SK-N-SH treated with all-trans-retinoic acid at 6 μM for 48 hours (cell line): ENCODE measurements at regions not wholly inside any gene's neighbourhood (a gene's known extent, or its start where the extent isn't known, plus 50 kb on each side); places are given as distances from the start of the nearest gene placed in this dataset.

Experiments used
- ATAC-seq: fragments of 200-7000 bp; cut with Tn5 transposase; 3 replicates; pipeline ENCODE4 v1.9.1; 2020; ENCODE audit warnings: mild to moderate bottlenecking, moderate library complexity
- ARNTL ChIP-seq: fragments of 450-650 bp; formaldehyde crosslinking; IDR thresholded peaks from 2 replicates; pipeline ENCODE4 v1.5.0; 2020; ENCODE audit warnings: low read depth, mild to moderate bottlenecking, moderate library complexity, borderline replicate concordance
- BACH2 ChIP-seq: fragments of 250-450 bp; sonication (Bioruptor Pico); IDR thresholded peaks from 2 replicates; pipeline ENCODE4 v1.9.0; 2021; ENCODE audit warnings: mild to moderate bottlenecking, borderline replicate concordance
- CREB5 ChIP-seq: fragments of 250-450 bp; sonication (Bioruptor Pico); IDR thresholded peaks from 2 replicates; pipeline ENCODE4 v1.5.1; 2020; ENCODE audit warnings: low read depth, mild to moderate bottlenecking, moderate library complexity
- CSDC2 ChIP-seq: fragments of 250-450 bp; sonication (Bioruptor Pico); IDR thresholded peaks from 2 replicates; pipeline ENCODE4 v1.5.0; 2020; ENCODE audit warnings: mild to moderate bottlenecking, moderate library complexity
- ESRRG ChIP-seq: fragments of 250-450 bp; sonication (Bioruptor Pico); IDR thresholded peaks from 2 replicates; pipeline ENCODE4 v1.6.1; 2021; ENCODE audit warnings: mild to moderate bottlenecking
- GLIS3 ChIP-seq: fragments of 250-450 bp; sonication (Bioruptor Pico); IDR thresholded peaks from 2 replicates; pipeline ENCODE4 v1.5.0; 2020; ENCODE audit warnings: mild to moderate bottlenecking, moderate library complexity
- OSR1 ChIP-seq: fragments of 250-450 bp; sonication (Bioruptor Pico); IDR thresholded peaks from 2 replicates; pipeline ENCODE4 v1.8.0; 2022; ENCODE audit warnings: moderate library complexity, mild to moderate bottlenecking, inconsistent platforms
- POU6F1 ChIP-seq: fragments of 250-450 bp; sonication (Bioruptor Pico); IDR thresholded peaks from 2 replicates; pipeline ENCODE4 v1.8.0; 2021; ENCODE audit warnings: low read depth, mild to moderate bottlenecking, moderate library complexity, borderline replicate concordance
- PPARA ChIP-seq: fragments of 250-450 bp; sonication (Bioruptor Pico); IDR thresholded peaks from 2 replicates; pipeline ENCODE4 v1.5.0; 2020; ENCODE audit warnings: mild to moderate bottlenecking, borderline replicate concordance
- RARB ChIP-seq: fragments of 250-450 bp; sonication (Bioruptor Pico); IDR thresholded peaks from 2 replicates; pipeline ENCODE4 v1.8.0; 2021; ENCODE audit warnings: mild to moderate bottlenecking, moderate library complexity
- SNAI2 ChIP-seq: fragments of 250-450 bp; sonication (Bioruptor Pico); IDR thresholded peaks from 2 replicates; pipeline ENCODE4 v1.5.0; 2020; ENCODE audit warnings: mild to moderate bottlenecking, moderate library complexity
- TCF4 ChIP-seq: fragments of 250-450 bp; sonication (Bioruptor Pico); IDR thresholded peaks from 2 replicates; pipeline ENCODE4 v1.8.0; 2021; ENCODE audit warnings: mild to moderate bottlenecking, moderate library complexity, borderline replicate concordance
- TOX ChIP-seq: fragments of 250-450 bp; sonication (Bioruptor Pico); IDR thresholded peaks from 2 replicates; pipeline ENCODE4 v1.8.0; 2021; ENCODE audit warnings: mild to moderate bottlenecking, moderate library complexity, borderline replicate concordance
- TSHZ2 ChIP-seq: fragments of 250-450 bp; sonication (Bioruptor Pico); IDR thresholded peaks from 2 replicates; pipeline ENCODE4 v1.5.0; 2020; ENCODE audit warnings: mild to moderate bottlenecking, moderate library complexity
- ZC3H10 ChIP-seq: fragments of 250-450 bp; sonication (Bioruptor Pico); IDR thresholded peaks from 2 replicates; pipeline ENCODE4 v1.5.1; 2021; ENCODE audit warnings: mild to moderate bottlenecking, moderate library complexity
- ZFP3 ChIP-seq: fragments of 250-450 bp; sonication (Bioruptor Pico); IDR thresholded peaks from 2 replicates; pipeline ENCODE4 v1.5.0; 2020; ENCODE audit warnings: mild to moderate bottlenecking, moderate library complexity
- ZFP30 ChIP-seq: fragments of 450-650 bp; formaldehyde crosslinking; IDR thresholded peaks from 2 replicates; pipeline ENCODE4 v1.5.0; 2022; ENCODE audit warnings: mild to moderate bottlenecking, moderate library complexity
- ZNF565 ChIP-seq: fragments of 450-650 bp; formaldehyde crosslinking; conservative IDR thresholded peaks from 2 replicates; pipeline ENCODE4 v1.5.0; 2020; ENCODE audit warnings: low read depth, mild to moderate bottlenecking, moderate library complexity
- ZNF70 ChIP-seq: fragments of 450-650 bp; formaldehyde crosslinking; IDR thresholded peaks from 2 replicates; pipeline ENCODE4 v1.5.0; 2020; ENCODE audit warnings: mild to moderate bottlenecking, moderate library complexity
- ZNF8 ChIP-seq: fragments of 450-650 bp; formaldehyde crosslinking; IDR thresholded peaks from 2 replicates; pipeline ENCODE4 v1.5.0; 2020; ENCODE audit warnings: mild to moderate bottlenecking, moderate library complexity
- TF ChIP-seq, protein P1 (sequence below): fragments of 250-450 bp; sonication (Bioruptor Pico); IDR thresholded peaks from 2 replicates; pipeline ENCODE4 v1.8.0; 2020; ENCODE audit warnings: mild to moderate bottlenecking, moderate library complexity, borderline replicate concordance
- TF ChIP-seq, protein P2 (sequence below): fragments of 250-450 bp; sonication (Bioruptor Pico); IDR thresholded peaks from 2 replicates; pipeline ENCODE4 v1.5.1; 2021; ENCODE audit warnings: mild to moderate bottlenecking, moderate library complexity

DNA sequence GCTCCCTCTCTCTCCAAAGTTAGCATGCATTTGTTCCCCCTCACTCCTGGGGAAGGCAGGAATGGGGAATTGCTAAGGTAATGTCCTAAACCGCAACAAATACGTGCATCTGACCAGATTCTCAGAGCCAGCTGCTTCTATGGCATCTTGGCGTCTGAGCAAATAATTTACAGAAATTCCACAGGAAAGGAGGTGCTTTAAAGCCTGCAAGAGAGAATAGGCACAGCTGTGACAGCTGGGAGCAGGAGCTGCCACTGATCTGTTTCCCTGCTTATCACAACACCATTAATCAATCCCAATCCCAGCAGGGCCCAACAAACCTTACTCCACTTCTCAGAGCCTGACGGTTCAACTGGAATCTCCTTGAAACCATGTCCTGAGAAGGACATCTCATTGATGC is 83.5 kb upstream of the ZNF281 start:
- TF ChIP-seq ZFP30 (no peak), POU6F1 (no peak), TSHZ2 (CRISPR knock-in tag) (no peak), PPARA (CRISPR knock-in tag) (no peak), ZNF70 (CRISPR knock-in tag) (no peak), TCF4 (CRISPR knock-in tag) (no peak), OSR1 (CRISPR knock-in tag) (no peak), SNAI2 (CRISPR knock-in tag) (no peak), ARNTL (no peak), RARB (CRISPR knock-in tag) (no peak), ZNF8 (no peak), ZNF565 (CRISPR knock-in tag) (no peak), ZFP3 (CRISPR knock-in tag) (no peak), BACH2 (no peak), GLIS3 (no peak)
- TF ChIP-seq, protein P1, sequence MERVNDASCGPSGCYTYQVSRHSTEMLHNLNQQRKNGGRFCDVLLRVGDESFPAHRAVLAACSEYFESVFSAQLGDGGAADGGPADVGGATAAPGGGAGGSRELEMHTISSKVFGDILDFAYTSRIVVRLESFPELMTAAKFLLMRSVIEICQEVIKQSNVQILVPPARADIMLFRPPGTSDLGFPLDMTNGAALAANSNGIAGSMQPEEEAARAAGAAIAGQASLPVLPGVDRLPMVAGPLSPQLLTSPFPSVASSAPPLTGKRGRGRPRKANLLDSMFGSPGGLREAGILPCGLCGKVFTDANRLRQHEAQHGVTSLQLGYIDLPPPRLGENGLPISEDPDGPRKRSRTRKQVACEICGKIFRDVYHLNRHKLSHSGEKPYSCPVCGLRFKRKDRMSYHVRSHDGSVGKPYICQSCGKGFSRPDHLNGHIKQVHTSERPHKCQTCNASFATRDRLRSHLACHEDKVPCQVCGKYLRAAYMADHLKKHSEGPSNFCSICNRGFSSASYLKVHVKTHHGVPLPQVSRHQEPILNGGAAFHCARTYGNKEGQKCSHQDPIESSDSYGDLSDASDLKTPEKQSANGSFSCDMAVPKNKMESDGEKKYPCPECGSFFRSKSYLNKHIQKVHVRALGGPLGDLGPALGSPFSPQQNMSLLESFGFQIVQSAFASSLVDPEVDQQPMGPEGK (CRISPR knock-in tag): no peak
- TF ChIP-seq, all 23 proteins: peak for 0
- no peak for ATAC-seq

GRCh38 chr1:200491103-200491502 is 81.3 kb upstream of the ZNF281 start:
- TF ChIP-seq TCF4 (CRISPR knock-in tag): no peak
- TF ChIP-seq ZNF565 (CRISPR knock-in tag): no peak
- no peak for TF ChIP-seq CREB5
- no peak for TF ChIP-seq RARB (CRISPR knock-in tag)
- no peak for TF ChIP-seq ESRRG (CRISPR knock-in tag)
- TF ChIP-seq ZFP3 (CRISPR knock-in tag): no peak
- no peak for TF ChIP-seq ZNF8
- TF ChIP-seq, protein P2, sequence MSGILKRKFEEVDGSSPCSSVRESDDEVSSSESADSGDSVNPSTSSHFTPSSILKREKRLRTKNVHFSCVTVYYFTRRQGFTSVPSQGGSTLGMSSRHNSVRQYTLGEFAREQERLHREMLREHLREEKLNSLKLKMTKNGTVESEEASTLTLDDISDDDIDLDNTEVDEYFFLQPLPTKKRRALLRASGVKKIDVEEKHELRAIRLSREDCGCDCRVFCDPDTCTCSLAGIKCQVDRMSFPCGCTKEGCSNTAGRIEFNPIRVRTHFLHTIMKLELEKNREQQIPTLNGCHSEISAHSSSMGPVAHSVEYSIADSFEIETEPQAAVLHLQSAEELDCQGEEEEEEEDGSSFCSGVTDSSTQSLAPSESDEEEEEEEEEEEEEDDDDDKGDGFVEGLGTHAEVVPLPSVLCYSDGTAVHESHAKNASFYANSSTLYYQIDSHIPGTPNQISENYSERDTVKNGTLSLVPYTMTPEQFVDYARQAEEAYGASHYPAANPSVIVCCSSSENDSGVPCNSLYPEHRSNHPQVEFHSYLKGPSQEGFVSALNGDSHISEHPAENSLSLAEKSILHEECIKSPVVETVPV (CRISPR knock-in tag): no peak
- no peak for TF ChIP-seq ZFP30
- no peak for TF ChIP-seq CSDC2 (CRISPR knock-in tag)
- TF ChIP-seq GLIS3: no peak
- no peak for TF ChIP-seq ARNTL
- TF ChIP-seq ZC3H10: no peak
- no peak for TF ChIP-seq SNAI2 (CRISPR knock-in tag)
- TF ChIP-seq OSR1 (CRISPR knock-in tag): no peak
- TF ChIP-seq PPARA (CRISPR knock-in tag): no peak
- no peak for TF ChIP-seq BACH2
- no peak for TF ChIP-seq TSHZ2 (CRISPR knock-in tag)
- TF ChIP-seq POU6F1: no peak
- no peak for TF ChIP-seq TOX (CRISPR knock-in tag)
- ATAC-seq: no peak
